ENCODE measurements at regions not wholly inside any gene's neighbourhood (a gene's known extent, or its start where the extent isn't known, plus 50 kb on each side); places are given as distances from the start of the nearest gene placed in this dataset.

- no peaks in the 10 kb centered on the region for H3K36me3 ChIP-seq
- H3K4me1 ChIP-seq (ENCODE audit: low read depth) = no peaks in the 10 kb centered on the region
- no peak for DNase-seq (ENCODE audit: low read depth in 1 of 2, low spot score in 1 of 2)
- TF ChIP-seq CTCF (IDR thresholded peaks at IDR 0.05; ENCODE audit: low read depth, low read length) = no peak
- H3K4me3 ChIP-seq = no peak overlapping the region
- no peaks in the 10 kb centered on the region for H3K9me3 ChIP-seq (ENCODE audit: low read depth)
- no peak overlapping the region for H3K27ac ChIP-seq
- no peaks in the 10 kb centered on the region for H3K27me3 ChIP-seq
Observed at GRCh38 chr13:112249644-112250610, 126.2 kb upstream of the SPACA7 start.

GRCh38 chr13:112250788-112251445, 125.2 kb upstream of the SPACA7 start:
- DNase-seq (ENCODE audit: low read depth in 1 of 2, low spot score in 1 of 2) = no peak
- Histone ChIP-seq H3K9me3 (ENCODE audit: low read depth) (no peaks in the 10 kb centered on the region), H3K27ac (no peak overlapping the region), H3K4me1 (ENCODE audit: low read depth) (no peaks in the 10 kb centered on the region), H3K27me3 (no peaks in the 10 kb centered on the region), H3K36me3 (no peaks in the 10 kb centered on the region), H3K4me3 (no peak overlapping the region)
- TF ChIP-seq CTCF (IDR thresholded peaks at IDR 0.05; ENCODE audit: low read depth, low read length) = no peak

DNA sequence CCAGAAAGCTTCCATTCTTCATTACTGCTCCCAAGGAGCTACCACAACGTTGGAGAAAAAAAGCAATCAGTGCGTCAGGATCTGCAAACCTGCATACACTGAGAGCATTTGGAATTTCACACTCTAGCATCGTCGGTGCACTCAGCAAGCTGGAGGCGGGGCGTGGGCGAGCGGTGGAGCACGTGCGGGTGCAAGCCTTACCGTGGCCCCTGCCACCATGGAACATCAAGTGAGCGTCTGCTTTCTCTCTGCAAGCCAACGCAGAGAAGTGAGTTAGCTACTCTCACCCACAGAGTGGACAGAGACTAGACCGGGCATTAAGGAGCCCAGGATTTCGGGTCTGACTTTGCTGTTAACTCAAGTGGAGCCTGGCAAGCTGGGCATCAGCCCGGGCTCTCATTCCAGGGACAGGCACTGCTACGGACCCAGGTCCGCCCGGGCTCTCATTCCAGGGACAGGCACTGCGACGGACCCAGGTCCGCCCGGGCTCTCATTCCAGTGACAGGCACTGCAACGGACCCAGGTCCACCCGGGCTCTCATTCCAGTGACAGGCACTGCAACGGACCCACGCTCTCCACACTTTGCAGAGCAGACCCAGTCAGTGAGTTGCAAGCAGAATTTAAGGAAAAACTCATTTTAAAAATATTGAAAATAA, 124.1 kb upstream of the SPACA7 start:
- Histone ChIP-seq H3K27ac (no peak overlapping the region), H3K36me3 (no peaks in the 10 kb centered on the region), H3K4me3 (no peak overlapping the region), H3K4me1 (ENCODE audit: low read depth) (no peaks in the 10 kb centered on the region), H3K27me3 (no peaks in the 10 kb centered on the region), H3K9me3 (ENCODE audit: low read depth) (no peaks in the 10 kb centered on the region)
- no peak for DNase-seq (ENCODE audit: low read depth in 1 of 2, low spot score in 1 of 2)
- TF ChIP-seq CTCF (IDR thresholded peaks at IDR 0.05; ENCODE audit: low read depth, low read length) = no peak

DNA sequence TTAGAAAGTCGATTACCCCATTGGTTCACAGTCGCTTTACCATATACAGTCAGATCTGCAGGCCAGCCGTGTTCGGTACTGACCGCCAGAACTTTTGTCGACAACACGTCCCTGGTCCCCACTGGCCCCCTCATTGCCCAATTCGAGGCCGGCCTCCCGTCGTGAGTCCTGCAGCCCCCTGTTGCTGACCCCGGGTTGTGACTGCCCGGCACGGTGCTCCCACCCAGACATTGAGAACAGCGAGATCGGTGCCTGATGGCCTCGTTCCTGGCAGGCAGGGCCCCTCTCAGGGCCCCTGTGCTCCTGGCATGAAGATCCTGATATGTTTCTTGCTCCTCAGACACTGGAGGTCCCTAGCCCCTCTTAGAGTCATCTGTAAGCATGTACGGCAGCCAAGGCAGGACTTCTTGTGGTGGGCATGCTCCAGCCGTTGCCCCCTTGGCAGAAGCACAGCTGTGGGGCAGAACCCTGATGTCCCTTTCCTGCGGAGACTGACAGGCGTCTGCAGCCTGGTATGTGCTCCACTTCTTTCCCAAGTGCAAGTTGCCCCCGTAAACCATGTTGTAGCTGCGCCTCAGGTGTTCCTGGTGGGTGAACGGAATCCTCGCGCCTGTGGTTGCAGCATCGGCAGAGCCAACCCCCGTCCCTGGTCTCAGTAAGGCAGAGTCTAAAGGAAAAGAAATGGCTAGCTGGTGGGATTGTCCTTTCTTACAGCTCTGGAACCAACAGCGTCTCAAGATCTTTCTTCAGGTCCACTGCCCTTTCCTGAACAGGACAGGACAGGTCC, 123.2 kb upstream of the SPACA7 start:
- no peaks in the 10 kb centered on the region for H3K36me3 ChIP-seq
- no peak overlapping the region for H3K27ac ChIP-seq
- H3K4me3 ChIP-seq = no peak overlapping the region
- no peaks in the 10 kb centered on the region for H3K4me1 ChIP-seq (ENCODE audit: low read depth)
- DNase-seq (ENCODE audit: low read depth in 1 of 2, low spot score in 1 of 2) = no peak
- no peaks in the 10 kb centered on the region for H3K27me3 ChIP-seq
- H3K9me3 ChIP-seq (ENCODE audit: low read depth) = no peaks in the 10 kb centered on the region
- no peak for TF ChIP-seq CTCF (IDR thresholded peaks at IDR 0.05; ENCODE audit: low read depth, low read length)

DNA sequence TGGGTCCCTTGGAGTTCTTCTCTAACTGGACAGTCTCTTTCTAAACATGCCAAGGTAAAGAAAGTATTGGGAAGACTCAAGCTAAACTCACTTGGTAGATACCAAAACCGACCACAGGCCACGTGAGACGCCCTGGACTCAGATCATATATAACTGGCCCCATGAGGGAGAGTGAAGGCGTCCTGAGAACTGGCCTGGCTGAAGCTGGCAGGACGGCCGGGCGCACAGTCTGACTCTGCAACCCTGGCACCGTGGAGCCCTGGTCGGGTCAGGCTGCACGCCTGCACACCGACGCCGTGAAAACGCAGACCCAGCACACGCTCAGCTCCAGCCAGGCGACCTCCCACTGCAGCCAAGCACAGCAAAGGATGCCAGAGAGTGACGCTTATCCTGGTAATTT, 122.5 kb upstream of the SPACA7 start:
- Histone ChIP-seq H3K9me3 (ENCODE audit: low read depth) (no peaks in the 10 kb centered on the region), H3K36me3 (no peaks in the 10 kb centered on the region), H3K27me3 (no peaks in the 10 kb centered on the region), H3K27ac (no peak overlapping the region), H3K4me1 (ENCODE audit: low read depth) (no peaks in the 10 kb centered on the region), H3K4me3 (no peak overlapping the region)
- no peak for TF ChIP-seq CTCF (IDR thresholded peaks at IDR 0.05; ENCODE audit: low read depth, low read length)
- no peak for DNase-seq (ENCODE audit: low read depth in 1 of 2, low spot score in 1 of 2)
